Effector memory CD8-positive, alpha-beta T cell (primary cell): ENCODE measurements at regions not wholly inside any gene's neighbourhood (a gene's known extent, or its start where the extent isn't known, plus 50 kb on each side); places are given as distances from the start of the nearest gene placed in this dataset.
A peak's percentile ranks its signal among the peaks of the same experiment; 100 is the strongest.

ENCODE experiments used
- ATAC-seq: fragments of 150-1000 bp; cut with Tn5 transposase; replicated peaks from 2 replicates; pipeline ENCODE4 v1.10.0; 2021; ENCODE audit warnings: mild to moderate bottlenecking, moderate library complexity
- DNase-seq, 3 experiments: peaks; one replicate each; pipeline ENCODE4 v3.0.0; 2021
- H3K27ac Mint-ChIP-seq, 2 donors: one replicate each; pipeline ENCODE4 v1.8.0; 2022; ENCODE audit warnings: mild to moderate bottlenecking in 2 of 2, mixed read lengths in 2 of 2, moderate library complexity in 2 of 2
- H3K27me3 Mint-ChIP-seq, 2 donors: one replicate each; pipeline ENCODE4 v1.8.0; 2022; ENCODE audit warnings: mixed read lengths in 2 of 2
- H3K36me3 Mint-ChIP-seq: one replicate; pipeline ENCODE4 v1.8.0; 2022; ENCODE audit warnings: mild to moderate bottlenecking, moderate library complexity, mixed read lengths; ENCODE audit not compliant: insufficient read depth
- H3K4me1 Mint-ChIP-seq, 2 donors: one replicate each; pipeline ENCODE4 v1.8.0; 2022; ENCODE audit warnings: low read depth in 2 of 2, mixed read lengths in 2 of 2
- H3K4me3 Mint-ChIP-seq, 2 donors: one replicate each; pipeline ENCODE4 v1.8.0; 2022; ENCODE audit warnings: mild to moderate bottlenecking in 2 of 2, mixed read lengths in 2 of 2, moderate library complexity in 2 of 2
- H3K9me3 Mint-ChIP-seq, 2 donors: one replicate each; pipeline ENCODE4 v1.8.0; 2022; ENCODE audit warnings: mixed read lengths in 2 of 2

GRCh38 chr3:110236976-110237610 lies 834.5 kb upstream of the NECTIN3 start:
- Mint-ChIP-seq H3K27ac (peak overlapping the region in 1 of 2 donors; percentile 16), H3K4me3 (no peak overlapping the region), H3K4me1 (no peaks in the 10 kb centered on the region), H3K9me3 (no peaks in the 10 kb centered on the region), H3K36me3 (no peaks in the 10 kb centered on the region), H3K27me3 (peaks cover 0 to 11% of the 10 kb centered on the region in 2 donors)
- ATAC-seq (no peak), DNase-seq (no peak)

DNA sequence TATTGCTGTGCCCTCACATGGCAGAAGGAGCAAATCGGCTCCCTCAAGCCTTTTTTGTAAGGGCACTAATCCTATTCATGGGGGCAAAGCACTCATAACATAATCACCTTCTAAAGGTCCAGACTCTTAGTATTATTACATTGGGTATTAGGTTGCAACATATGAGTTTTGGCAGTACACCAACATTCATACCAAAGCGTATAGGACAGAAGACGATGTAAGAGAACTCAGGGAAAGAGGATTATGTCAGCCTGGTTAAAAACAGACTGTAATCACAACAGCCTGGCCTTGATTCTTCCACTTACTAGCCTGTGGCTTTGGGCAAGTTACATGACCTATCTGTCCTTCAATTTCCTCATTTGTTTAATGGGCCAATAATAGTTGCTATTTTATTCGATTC lies 828.5 kb upstream of the NECTIN3 start:
- H3K27ac Mint-ChIP-seq: no peak overlapping the region
- peaks cover 0 to 5% of the 10 kb centered on the region in 2 donors for H3K27me3 Mint-ChIP-seq
- no peak overlapping the region for H3K4me3 Mint-ChIP-seq
- ATAC-seq (no peak), DNase-seq (no peak)
- H3K4me1 Mint-ChIP-seq: no peaks in the 10 kb centered on the region
- H3K36me3 Mint-ChIP-seq: no peaks in the 10 kb centered on the region
- H3K9me3 Mint-ChIP-seq: peaks cover 0 to 1% of the 10 kb centered on the region in 2 donors

- no peak overlapping the region for H3K4me3 Mint-ChIP-seq
- no peaks in the 10 kb centered on the region for H3K27me3 Mint-ChIP-seq
- ATAC-seq (no peak), DNase-seq (no peak)
- H3K4me1 Mint-ChIP-seq: no peaks in the 10 kb centered on the region
- H3K36me3 Mint-ChIP-seq: no peaks in the 10 kb centered on the region
- peaks cover 0 to 1% of the 10 kb centered on the region in 2 donors for H3K9me3 Mint-ChIP-seq
- no peak overlapping the region for H3K27ac Mint-ChIP-seq
These were observed 824.7 kb upstream of the NECTIN3 start for GRCh38 chr3:110246796-110247376.

DNA sequence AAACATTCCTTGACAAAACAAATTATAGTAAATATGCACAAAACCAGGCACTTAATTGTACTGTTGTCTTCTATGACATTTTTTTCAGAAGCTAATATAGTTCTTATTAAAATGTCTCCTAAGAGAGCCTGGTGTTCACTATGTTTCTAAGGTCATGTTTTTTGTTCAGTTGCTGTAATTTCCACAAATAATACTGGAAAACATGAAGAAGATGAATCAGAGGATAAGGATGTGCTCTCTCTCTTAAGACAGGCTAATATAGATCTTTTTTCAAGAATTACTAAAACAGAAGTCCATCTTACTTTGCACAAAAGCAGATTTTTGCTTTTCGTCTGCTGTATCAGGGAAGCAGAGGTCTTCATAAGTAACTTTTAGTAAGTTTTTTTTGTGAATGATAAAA lies 823.0 kb upstream of the NECTIN3 start:
- Mint-ChIP-seq H3K9me3 (peaks cover 0 to 1% of the 10 kb centered on the region in 2 donors), H3K27ac (no peak overlapping the region), H3K4me3 (no peak overlapping the region), H3K36me3 (no peaks in the 10 kb centered on the region), H3K27me3 (no peaks in the 10 kb centered on the region), H3K4me1 (no peaks in the 10 kb centered on the region)
- no peak for ATAC-seq
- no peak for DNase-seq

GRCh38 chr3:110253794-110254193 lies 817.8 kb upstream of the NECTIN3 start:
- Mint-ChIP-seq H3K27me3 (no peaks in the 10 kb centered on the region), H3K27ac (no peak overlapping the region), H3K4me1 (no peaks in the 10 kb centered on the region), H3K36me3 (no peaks in the 10 kb centered on the region), H3K9me3 (no peaks in the 10 kb centered on the region), H3K4me3 (no peak overlapping the region)
- no peak for DNase-seq
- ATAC-seq: no peak

DNA sequence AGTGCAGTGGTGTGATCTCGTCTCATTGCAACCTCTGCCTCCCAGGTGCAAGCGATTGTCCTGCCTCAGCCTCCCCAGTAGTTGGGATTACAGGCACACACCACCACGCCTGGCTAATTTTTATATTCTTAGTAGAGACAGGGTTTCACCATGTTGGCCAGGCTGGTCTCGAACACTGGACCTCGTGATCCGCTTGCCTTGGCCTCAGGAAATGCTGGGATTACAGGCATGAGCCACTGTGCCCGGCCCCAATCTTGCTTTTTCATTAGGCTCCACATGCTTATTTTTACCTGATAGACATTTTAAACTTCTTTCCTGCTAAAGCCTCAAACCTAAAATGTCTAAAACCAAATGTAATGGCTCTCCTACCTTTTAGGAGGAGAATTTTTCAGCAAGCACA lies 817.0 kb upstream of the NECTIN3 start:
- Mint-ChIP-seq H3K36me3 (no peaks in the 10 kb centered on the region), H3K4me1 (no peaks in the 10 kb centered on the region), H3K27ac (no peak overlapping the region), H3K4me3 (no peak overlapping the region), H3K27me3 (peaks cover 0 to 3% of the 10 kb centered on the region in 2 donors), H3K9me3 (no peaks in the 10 kb centered on the region)
- DNase-seq (no peak), ATAC-seq (no peak)

GRCh38 chr3:110261141-110261540 lies 810.5 kb upstream of the NECTIN3 start:
- DNase-seq: no peak
- Mint-ChIP-seq H3K4me1 (no peaks in the 10 kb centered on the region), H3K27me3 (peaks cover 0 to 7% of the 10 kb centered on the region in 2 donors), H3K36me3 (no peaks in the 10 kb centered on the region), H3K9me3 (no peaks in the 10 kb centered on the region), H3K27ac (no peak overlapping the region), H3K4me3 (no peak overlapping the region)
- ATAC-seq: no peak

DNA sequence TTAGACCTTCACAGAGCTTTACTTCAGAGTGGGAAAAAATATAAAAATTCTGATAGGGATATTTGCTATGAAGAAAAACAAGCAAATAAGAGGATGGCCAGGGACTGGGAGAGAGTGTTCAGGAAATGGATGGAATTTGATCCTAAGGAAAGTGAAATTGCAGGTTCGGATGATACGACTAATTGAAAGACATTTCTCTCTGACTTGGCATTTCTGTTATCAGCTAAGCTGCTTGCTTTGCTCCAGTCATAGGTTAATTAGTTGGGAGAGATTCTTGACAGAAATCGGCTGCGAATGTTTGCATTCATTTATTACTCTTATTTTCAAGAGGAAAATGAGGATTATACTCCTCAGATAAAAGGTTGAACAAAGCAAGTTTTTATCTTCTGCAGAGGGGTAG lies 808.7 kb upstream of the NECTIN3 start:
- Mint-ChIP-seq H3K27ac (no peak overlapping the region), H3K4me3 (no peak overlapping the region), H3K36me3 (no peaks in the 10 kb centered on the region), H3K27me3 (peaks cover 0 to 7% of the 10 kb centered on the region in 2 donors), H3K4me1 (no peaks in the 10 kb centered on the region), H3K9me3 (no peaks in the 10 kb centered on the region)
- no peak for DNase-seq
- no peak for ATAC-seq

DNA sequence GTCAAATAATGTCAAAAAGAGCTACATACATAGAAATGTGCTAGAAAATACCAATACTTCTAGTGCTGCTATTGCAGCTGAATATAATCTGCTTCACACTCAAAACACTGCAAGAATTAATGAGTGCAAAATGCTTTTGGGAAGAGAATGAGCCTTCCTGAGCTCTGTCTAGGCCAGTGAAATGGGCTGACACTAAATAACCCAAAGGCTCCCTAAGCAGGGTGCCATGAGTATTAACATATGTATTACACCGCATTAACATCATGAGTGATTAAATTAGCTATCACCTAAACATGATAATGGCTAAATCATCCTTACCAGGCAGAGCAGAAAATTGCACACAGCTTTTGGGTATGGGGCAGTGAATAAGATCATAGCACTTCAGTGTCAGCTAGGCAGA lies 806.3 kb upstream of the NECTIN3 start:
- Mint-ChIP-seq H3K9me3 (no peaks in the 10 kb centered on the region), H3K4me1 (no peaks in the 10 kb centered on the region), H3K27me3 (no peaks in the 10 kb centered on the region), H3K27ac (no peak overlapping the region), H3K4me3 (no peak overlapping the region), H3K36me3 (no peaks in the 10 kb centered on the region)
- no peak for ATAC-seq
- DNase-seq: no peak

DNA sequence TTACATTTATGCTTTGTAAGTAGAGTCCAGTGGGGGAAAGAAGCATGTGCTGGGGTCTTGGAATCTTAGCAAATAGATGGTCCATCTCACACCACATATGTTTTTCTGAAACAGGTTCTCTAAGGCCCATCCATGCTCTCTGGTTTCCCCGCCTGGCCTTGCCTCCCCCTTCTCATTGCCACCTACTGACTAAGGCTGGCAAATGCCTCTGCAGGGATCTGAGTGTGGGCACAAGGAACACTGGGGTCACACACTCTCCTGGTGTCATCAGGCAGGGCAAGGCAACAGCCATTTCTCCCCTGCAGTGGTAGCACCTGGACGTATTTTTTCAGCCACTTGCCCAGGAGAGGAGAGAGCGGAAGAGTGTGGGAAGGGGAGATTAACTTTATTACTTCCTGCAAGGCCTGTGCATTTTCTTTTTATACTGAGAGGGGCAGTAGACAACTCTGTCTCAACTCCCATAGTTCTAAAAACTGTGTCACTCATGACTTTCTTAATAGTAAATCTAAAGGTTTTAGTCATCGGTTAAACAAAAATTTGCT lies 804.2 kb upstream of the NECTIN3 start:
- no peak overlapping the region for H3K27ac Mint-ChIP-seq
- no peak for DNase-seq
- no peak for ATAC-seq
- no peaks in the 10 kb centered on the region for H3K36me3 Mint-ChIP-seq
- no peaks in the 10 kb centered on the region for H3K27me3 Mint-ChIP-seq
- H3K9me3 Mint-ChIP-seq: no peaks in the 10 kb centered on the region
- no peaks in the 10 kb centered on the region for H3K4me1 Mint-ChIP-seq
- no peak overlapping the region for H3K4me3 Mint-ChIP-seq

- Mint-ChIP-seq H3K9me3 (no peaks in the 10 kb centered on the region), H3K36me3 (no peaks in the 10 kb centered on the region), H3K4me3 (no peak overlapping the region), H3K27ac (no peak overlapping the region), H3K4me1 (no peaks in the 10 kb centered on the region), H3K27me3 (no peaks in the 10 kb centered on the region)
- no peak for DNase-seq
- no peak for ATAC-seq
These were observed 799.1 kb upstream of the NECTIN3 start for GRCh38 chr3:110272525-110272924.

DNA sequence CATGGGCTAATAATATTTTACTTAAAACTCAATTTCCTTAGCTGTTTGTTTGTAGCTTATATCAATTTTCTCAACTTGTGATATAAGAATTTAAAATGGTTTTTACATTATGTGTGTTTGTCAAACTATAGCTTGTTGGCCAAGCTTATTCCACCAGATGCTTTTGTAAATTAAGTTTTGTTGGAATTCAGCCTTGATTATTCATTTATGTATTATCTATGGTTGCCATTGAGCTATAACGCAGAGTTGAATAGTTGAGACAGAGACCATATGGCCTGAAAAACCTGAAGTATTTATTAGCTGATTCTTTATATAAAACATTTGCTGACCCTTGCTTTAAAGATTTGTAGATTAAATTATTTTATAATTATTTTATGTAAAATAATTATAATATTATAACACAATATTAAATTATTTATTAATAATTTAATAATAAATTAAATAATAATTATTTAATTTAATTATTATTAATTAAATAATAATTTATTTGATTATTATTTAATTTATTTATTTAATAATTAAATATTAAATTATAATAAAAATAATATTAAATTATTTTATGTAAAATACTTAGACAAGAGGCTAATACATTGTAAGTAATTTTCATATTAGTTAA lies 779.6 kb upstream of the NECTIN3 start:
- Mint-ChIP-seq H3K9me3 (peaks cover 2 to 18% of the 10 kb centered on the region in 2 donors), H3K27me3 (peaks cover 0 to 6% of the 10 kb centered on the region in 2 donors), H3K36me3 (no peaks in the 10 kb centered on the region), H3K27ac (no peak overlapping the region), H3K4me3 (no peak overlapping the region), H3K4me1 (no peaks in the 10 kb centered on the region)
- DNase-seq (no peak), ATAC-seq (no peak)

- Mint-ChIP-seq H3K27ac (no peak overlapping the region), H3K9me3 (peaks cover 2 to 18% of the 10 kb centered on the region in 2 donors), H3K4me3 (no peak overlapping the region), H3K4me1 (no peaks in the 10 kb centered on the region), H3K27me3 (peaks cover 0 to 6% of the 10 kb centered on the region in 2 donors), H3K36me3 (no peaks in the 10 kb centered on the region)
- DNase-seq (no peak), ATAC-seq (no peak)
These were observed 778.0 kb upstream of the NECTIN3 start for GRCh38 chr3:110293660-110294059.

- peaks cover 2 to 11% of the 10 kb centered on the region in 2 donors for H3K9me3 Mint-ChIP-seq
These were observed 774.7 kb upstream of the NECTIN3 start for GRCh38 chr3:110296885-110297284.

More at GRCh38 chr3:110296885-110297284, 774.7 kb upstream of the NECTIN3 start:
- DNase-seq: no peak
- peaks cover 0 to 6% of the 10 kb centered on the region in 2 donors for H3K27me3 Mint-ChIP-seq
- H3K4me3 Mint-ChIP-seq: no peak overlapping the region
- H3K27ac Mint-ChIP-seq: no peak overlapping the region
- H3K4me1 Mint-ChIP-seq: no peaks in the 10 kb centered on the region
- ATAC-seq: no peak
- no peaks in the 10 kb centered on the region for H3K36me3 Mint-ChIP-seq
